IMR-90 (cell line): ENCODE measurements at regions not wholly inside any gene's neighbourhood (a gene's known extent, or its start where the extent isn't known, plus 50 kb on each side); places are given as distances from the start of the nearest gene placed in this dataset.

Experiments used
- ATAC-seq: fragments of 200-7000 bp; cut with Tn5 transposase; 2 replicates; pipeline ENCODE4 v1.9.1; 2020; ENCODE audit warnings: low read depth, mild to moderate bottlenecking, moderate library complexity
- BruUV-seq: library from RNA; stranded (reverse); fragments of 400-500 nt; replicated peaks from 2 replicates; lab custom pipeline; 2021; lab: Mats Ljungman, UMichigan
- CTCF ChIA-PET: fragments of 300-600 bp; formaldehyde crosslinking; extraction: SDS; loops from one replicate; lab custom pipeline; 2021; ENCODE audit warnings: antibody characterized with exemption; lab: Yijun Ruan, JAX
- POLR2A ChIA-PET: fragments of 300-600 bp; sonication (Branson Sonifier 250); formaldehyde crosslinking; loops from one replicate; lab custom pipeline; 2022; ENCODE audit warnings: antibody characterized with exemption; ENCODE audit not compliant: unreplicated experiment; lab: Charles Lee
- DNase-seq: peaks from one replicate; pipeline ENCODE4 v3.0.0; 2013
- H2AFZ ChIP-seq: replicated peaks from 2 replicates; pipeline ENCODE3; 2013; ENCODE audit warnings: low read length, mild to moderate bottlenecking; ENCODE audit not compliant: poor library complexity
- H2AK5ac ChIP-seq: 2 replicates; pipeline ENCODE4 v1.6.1; 2013; ENCODE audit warnings: low read depth, low read length, inconsistent platforms
- H2AK9ac ChIP-seq: replicated peaks from 2 replicates; pipeline ENCODE3; 2013; ENCODE audit warnings: mild to moderate bottlenecking, low read depth, low read length, moderate library complexity; ENCODE audit not compliant: poor library complexity
- H2BK120ac ChIP-seq: 2 replicates; pipeline ENCODE4 v1.6.1; 2013; ENCODE audit warnings: low read depth, low read length, inconsistent platforms
- H2BK15ac ChIP-seq: 3 replicates; pipeline ENCODE4 v1.6.1; 2013; ENCODE audit warnings: low read depth, low read length, inconsistent platforms
- H2BK20ac ChIP-seq: 2 replicates; pipeline ENCODE4 v1.6.1; 2013; ENCODE audit warnings: low read depth, mild to moderate bottlenecking, inconsistent platforms, low read length, moderate library complexity
- H2BK5ac ChIP-seq: 2 replicates; pipeline ENCODE4 v1.6.1; 2013; ENCODE audit warnings: mild to moderate bottlenecking, low read depth, low read length, inconsistent platforms; ENCODE audit not compliant: poor library complexity, severe bottlenecking
- H3K14ac ChIP-seq: replicated peaks from 2 replicates; pipeline ENCODE4 v1.6.1; 2013; ENCODE audit warnings: low read depth, low read length, inconsistent platforms
- H3K18ac ChIP-seq: 2 replicates; pipeline ENCODE4 v1.6.1; 2013; ENCODE audit warnings: low read depth, low read length, control low read depth
- H3K23ac ChIP-seq: 2 replicates; pipeline ENCODE4 v1.6.1; 2013; ENCODE audit warnings: low read depth, low read length, inconsistent platforms
- H3K27ac ChIP-seq: 2 replicates; pipeline ENCODE4 v1.5.1; 2013; ENCODE audit warnings: mild to moderate bottlenecking, control low read depth, low read length; ENCODE audit not compliant: insufficient read depth
- H3K27me3 ChIP-seq: 2 replicates; pipeline ENCODE4 v1.6.1; 2013; ENCODE audit warnings: low read length; ENCODE audit not compliant: control insufficient read depth, insufficient read depth
- H3K36me3 ChIP-seq: 2 replicates; pipeline ENCODE4 v1.6.1; 2013; ENCODE audit warnings: low read length, mixed read lengths; ENCODE audit not compliant: control insufficient read depth, insufficient read depth
- H3K4ac ChIP-seq: 2 replicates; pipeline ENCODE4 v1.6.1; 2013; ENCODE audit warnings: low read depth, low read length, inconsistent platforms
- H3K4me1 ChIP-seq: 2 replicates; pipeline ENCODE4 v1.6.1; 2013; ENCODE audit warnings: low read length, mixed read lengths; ENCODE audit not compliant: control insufficient read depth, insufficient read depth
- H3K4me2 ChIP-seq: 2 replicates; pipeline ENCODE4 v1.6.1; 2013; ENCODE audit warnings: low read depth, mild to moderate bottlenecking, control low read depth, low read length, moderate library complexity
- H3K4me3 ChIP-seq: 2 replicates; pipeline ENCODE4 v1.5.1; 2013; ENCODE audit warnings: low read depth, mild to moderate bottlenecking, control low read depth, low read length, moderate library complexity; ENCODE audit not compliant: insufficient read depth
- H3K56ac ChIP-seq: 2 replicates; pipeline ENCODE4 v1.6.1; 2013; ENCODE audit warnings: low read length, inconsistent platforms; ENCODE audit not compliant: insufficient read depth; ENCODE audit errors: extremely low read depth
- H3K79me1 ChIP-seq, 2 experiments: 2 replicates each; pipeline ENCODE4 v1.6.1; 2013; ENCODE audit warnings: low read length in 2 of 2, inconsistent platforms in 1 of 2, low read depth in 1 of 2
- H3K9ac ChIP-seq: 2 replicates; pipeline ENCODE4 v1.6.1; 2013; ENCODE audit warnings: low read depth, low read length, control low read depth
- H3K9me1 ChIP-seq: 2 replicates; pipeline ENCODE4 v1.6.1; 2013; ENCODE audit warnings: low read length, inconsistent platforms; ENCODE audit not compliant: insufficient read depth
- H3K9me3 ChIP-seq: 2 replicates; pipeline ENCODE4 v1.6.1; 2013; ENCODE audit warnings: low read length; ENCODE audit not compliant: control insufficient read depth, insufficient read depth
- H4K20me1 ChIP-seq: 2 replicates; pipeline ENCODE4 v1.6.1; 2013; ENCODE audit warnings: low read length, inconsistent platforms; ENCODE audit not compliant: insufficient read depth
- H4K5ac ChIP-seq: 2 replicates; pipeline ENCODE4 v1.6.1; 2013; ENCODE audit warnings: mild to moderate bottlenecking, low read depth, low read length, control low read depth
- H4K8ac ChIP-seq, 2 experiments: 2 replicates each; pipeline ENCODE4 v1.6.1; 2013; ENCODE audit warnings: low read depth in 2 of 2, low read length in 2 of 2, control low read depth in 1 of 2, inconsistent platforms in 1 of 2
- H4K91ac ChIP-seq: 2 replicates; pipeline ENCODE4 v1.6.1; 2013; ENCODE audit warnings: low read depth, low read length, inconsistent platforms; ENCODE audit not compliant: insufficient read depth
- BHLHE40 ChIP-seq: fragments of 150-350 bp; IDR thresholded peaks from 2 replicates; pipeline ENCODE4 v1.6.1; 2016; ENCODE audit warnings: mild to moderate bottlenecking, low read depth, low read length
- CHD1 ChIP-seq: IDR thresholded peaks from 2 replicates; pipeline ENCODE4 v1.6.1; 2012; ENCODE audit warnings: low read depth, low read length, improper control_type of control experiment
- MAFK ChIP-seq: IDR thresholded peaks from 2 replicates; pipeline ENCODE4 v1.6.1; 2012; ENCODE audit warnings: low read depth, low read length, improper control_type of control experiment
- MXI1 ChIP-seq: IDR thresholded peaks from 2 replicates; pipeline ENCODE4 v1.6.1; 2012; ENCODE audit warnings: low read depth, mild to moderate bottlenecking, low read length, moderate library complexity, borderline replicate concordance
- NFE2L2 ChIP-seq: fragments of 150-350 bp; IDR thresholded peaks from 2 replicates; pipeline ENCODE4 v1.6.1; 2016; ENCODE audit warnings: low read depth, mild to moderate bottlenecking, low read length
- RAD21 ChIP-seq: IDR thresholded peaks from 2 replicates; pipeline ENCODE4 v1.6.1; 2012; ENCODE audit warnings: low read length, improper control_type of control experiment
- RCOR1 ChIP-seq: IDR thresholded peaks from 2 replicates; pipeline ENCODE4 v1.6.1; 2012; ENCODE audit warnings: mild to moderate bottlenecking, low read length, improper control_type of control experiment; ENCODE audit not compliant: insufficient replicate concordance
- RFX5 ChIP-seq: IDR thresholded peaks from 2 replicates; pipeline ENCODE4 v1.8.0; 2012; ENCODE audit warnings: low read depth, mild to moderate bottlenecking, low read length, moderate library complexity
- WGBS, 2 experiments: methylation state at CpG; one replicate each; pipeline versions ENCODE4 v1.1.5 to v1.1.7; 2013; ENCODE audit warnings: missing lambda C conversion rate in 2 of 2; ENCODE audit not compliant: insufficient read length in 1 of 2; ENCODE audit errors: extremely low coverage in 2 of 2; 5-methylcytosine and 5-hydroxymethylcytosine counted together
- dilution Hi-C: fragments of 300-500 bp; cut with HindIII; formaldehyde crosslinking; loops from one replicate; pipeline ENCODE4 v1.14.3; 2018; ENCODE audit warnings: low sequenced_read_pairs; ENCODE audit not compliant: unreplicated experiment
- in situ Hi-C: fragments of 300-500 bp; cut with MboI; formaldehyde crosslinking; loops from 3 replicates; pipeline ENCODE4 v1.14.3; 2019; ENCODE audit warnings: low sequenced_read_pairs, inconsistent platforms, mixed read lengths
- intact Hi-C: fragments of 100-400 bp; cut with micrococcal nuclease; formaldehyde crosslinking; loops from 2 replicates; pipeline ENCODE4 v1.10.0; 2022
- TF ChIP-seq, protein P1 (sequence below): fragments of 150-350 bp; IDR thresholded peaks from 2 replicates; pipeline ENCODE4 v1.6.1; 2016; ENCODE audit warnings: low read depth, mild to moderate bottlenecking, low read length, moderate library complexity, borderline replicate concordance

DNA sequence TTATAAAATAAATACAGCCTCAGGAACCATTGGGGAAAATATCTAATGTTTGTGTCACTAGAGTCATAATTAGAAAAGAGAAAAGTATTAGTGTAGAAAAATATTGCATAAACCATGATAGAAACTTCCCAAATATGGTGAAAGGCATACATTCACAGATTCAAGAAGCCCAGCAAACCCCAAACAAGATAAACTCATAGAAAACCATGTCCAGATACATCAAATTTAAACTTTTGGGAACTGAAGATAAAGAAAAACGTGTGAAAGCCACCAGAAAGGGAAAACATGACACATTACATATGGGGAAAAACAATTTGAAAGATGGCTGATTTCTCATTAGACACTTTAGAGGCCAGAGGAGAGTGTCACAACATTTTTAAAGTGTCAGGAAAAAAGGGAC is 236.5 kb upstream of the FN1 start:
- BruUV-seq: no TSS peak
- H3K9ac ChIP-seq: no peak overlapping the region
- dilution Hi-C loops: no loop called here

More for the DNA sequence above, 236.5 kb upstream of the FN1 start:
- CTCF ChIA-PET: no interaction called here
- no peak overlapping the region for H3K27ac ChIP-seq
- no peak overlapping the region for H2AK5ac ChIP-seq
- H2BK120ac ChIP-seq: no peak overlapping the region
- POLR2A ChIA-PET: no interaction called here
- H4K5ac ChIP-seq: no peak overlapping the region
- no peak overlapping the region for H2AK9ac ChIP-seq
- H4K91ac ChIP-seq: no peak overlapping the region
- H3K4me3 ChIP-seq: no peak overlapping the region
- no peak overlapping the region for H3K23ac ChIP-seq
- no peak overlapping the region for H3K14ac ChIP-seq
- H3K4ac ChIP-seq: no peak overlapping the region
- ATAC-seq (no peak), DNase-seq (no peak)
- H3K36me3 ChIP-seq: no peaks in the 10 kb centered on the region
- no peak overlapping the region for H2BK15ac ChIP-seq
- no peak overlapping the region for H3K4me2 ChIP-seq
- H4K8ac ChIP-seq: no peak overlapping the region
- H3K56ac ChIP-seq: no peak overlapping the region
- H3K27me3 ChIP-seq: no peaks in the 10 kb centered on the region
- in situ Hi-C loops (no loop called here), intact Hi-C loops (no loop called here)
- H3K4me1 ChIP-seq: no peaks in the 10 kb centered on the region
- H2AFZ ChIP-seq: no peak overlapping the region
- H3K18ac ChIP-seq: no peak overlapping the region
- H3K9me1 ChIP-seq: no peaks in the 10 kb centered on the region
- no CpG with 5 or more reads among the region's 1 CpG for WGBS, 2 experiments
- H2BK5ac ChIP-seq: no peak overlapping the region
- no peaks in the 10 kb centered on the region for H3K79me1 ChIP-seq
- no peak for TF ChIP-seq RFX5
- no peak for TF ChIP-seq RCOR1
- TF ChIP-seq NFE2L2: no peak
- no peak for TF ChIP-seq RAD21
- TF ChIP-seq, protein P1, sequence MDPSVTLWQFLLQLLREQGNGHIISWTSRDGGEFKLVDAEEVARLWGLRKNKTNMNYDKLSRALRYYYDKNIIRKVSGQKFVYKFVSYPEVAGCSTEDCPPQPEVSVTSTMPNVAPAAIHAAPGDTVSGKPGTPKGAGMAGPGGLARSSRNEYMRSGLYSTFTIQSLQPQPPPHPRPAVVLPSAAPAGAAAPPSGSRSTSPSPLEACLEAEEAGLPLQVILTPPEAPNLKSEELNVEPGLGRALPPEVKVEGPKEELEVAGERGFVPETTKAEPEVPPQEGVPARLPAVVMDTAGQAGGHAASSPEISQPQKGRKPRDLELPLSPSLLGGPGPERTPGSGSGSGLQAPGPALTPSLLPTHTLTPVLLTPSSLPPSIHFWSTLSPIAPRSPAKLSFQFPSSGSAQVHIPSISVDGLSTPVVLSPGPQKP: no peak
- TF ChIP-seq BHLHE40: no peak
- no peak for TF ChIP-seq MAFK
- no peak for TF ChIP-seq MXI1
- no peak for TF ChIP-seq CHD1
- H3K9me3 ChIP-seq: no peaks in the 10 kb centered on the region
- H4K20me1 ChIP-seq: no peaks in the 10 kb centered on the region
- H2BK20ac ChIP-seq: no peak overlapping the region
